WTC11 (cell line): ENCODE measurements at regions not wholly inside any gene's neighbourhood (a gene's known extent, or its start where the extent isn't known, plus 50 kb on each side); places are given as distances from the start of the nearest gene placed in this dataset.
A peak's percentile ranks its signal among the peaks of the same experiment; 100 is the strongest.

Experiments used
- ATAC-seq: fragments of 200-7000 bp; cut with Tn5 transposase; 2 replicates; pipeline ENCODE4 v1.10.0; 2021; ENCODE audit warnings: mild to moderate bottlenecking, moderate library complexity
- CTCF ChIA-PET: fragments of 300-600 bp; sonication (Branson Sonifier 250); formaldehyde crosslinking; loops from one replicate; lab custom pipeline; 2021; ENCODE audit warnings: antibody characterized with exemption; lab: Charles Lee
- POLR2A ChIA-PET: fragments of 350-600 bp; sonication (Branson Sonifier 250); formaldehyde crosslinking; loops from one replicate; lab custom pipeline; 2021; ENCODE audit warnings: antibody characterized with exemption; lab: Charles Lee
- DNase-seq: peaks from one replicate; pipeline ENCODE4 v3.0.0; 2021; ENCODE audit warnings: low spot score
- H3K27ac Mint-ChIP-seq: 2 replicates; pipeline ENCODE4 v1.8.0; 2021; ENCODE audit warnings: mixed read lengths
- H3K27me3 Mint-ChIP-seq: 2 replicates; pipeline ENCODE4 v1.8.0; 2021; ENCODE audit warnings: low read depth, mild to moderate bottlenecking, moderate library complexity, mixed read lengths
- H3K36me3 Mint-ChIP-seq: 2 replicates; pipeline ENCODE4 v1.8.0; 2021; ENCODE audit warnings: mixed read lengths
- H3K4me1 Mint-ChIP-seq: 2 replicates; pipeline ENCODE4 v1.8.0; 2022; ENCODE audit warnings: mixed read lengths
- H3K4me3 Mint-ChIP-seq: 2 replicates; pipeline ENCODE4 v1.8.0; 2021; ENCODE audit warnings: mild to moderate bottlenecking, moderate library complexity, mixed read lengths
- H3K9me3 Mint-ChIP-seq: 2 replicates; pipeline ENCODE4 v1.8.0; 2021; ENCODE audit warnings: mixed read lengths
- ATF3 ChIP-seq: sonication (generic); formaldehyde crosslinking; conservative IDR thresholded peaks from 2 replicates; pipeline ENCODE4 v1.8.1; 2022; ENCODE audit warnings: mild to moderate bottlenecking, missing genetic modification reagents
- CREM ChIP-seq: sonication (generic); formaldehyde crosslinking; IDR thresholded peaks from 2 replicates; pipeline ENCODE4 v1.8.1; 2022; ENCODE audit warnings: mild to moderate bottlenecking, missing genetic modification reagents, moderate library complexity
- ELF4 ChIP-seq: sonication (generic); formaldehyde crosslinking; IDR thresholded peaks from 2 replicates; pipeline ENCODE4 v1.8.1; 2022; ENCODE audit warnings: low read depth, mild to moderate bottlenecking, moderate library complexity, missing genetic modification reagents
- ERG ChIP-seq: fragments of 250-450 bp; sonication (Bioruptor Pico); IDR thresholded peaks from 2 replicates; pipeline ENCODE4 v1.8.0; 2021; ENCODE audit warnings: mild to moderate bottlenecking
- ESRRA ChIP-seq: sonication (generic); formaldehyde crosslinking; IDR thresholded peaks from 2 replicates; pipeline ENCODE4 v1.8.1; 2022; ENCODE audit warnings: mild to moderate bottlenecking, missing genetic modification reagents, borderline replicate concordance
- FOXP1 ChIP-seq: sonication (generic); formaldehyde crosslinking; IDR thresholded peaks from 2 replicates; pipeline ENCODE4 v1.8.0; 2022; ENCODE audit warnings: missing genetic modification reagents, mild to moderate bottlenecking, moderate library complexity, borderline replicate concordance
- JUN ChIP-seq: sonication (generic); formaldehyde crosslinking; IDR thresholded peaks from 2 replicates; pipeline ENCODE4 v1.8.0; 2023; ENCODE audit warnings: mild to moderate bottlenecking, missing genetic modification reagents
- MYBL2 ChIP-seq: sonication (generic); formaldehyde crosslinking; IDR thresholded peaks from 2 replicates; pipeline ENCODE4 v1.8.1; 2023; ENCODE audit warnings: mild to moderate bottlenecking, moderate library complexity, missing genetic modification reagents
- NR1H2 ChIP-seq: sonication (generic); formaldehyde crosslinking; IDR thresholded peaks from 2 replicates; pipeline ENCODE4 v1.9.0; 2021; ENCODE audit warnings: mild to moderate bottlenecking, moderate library complexity, missing genetic modification reagents
- RORB ChIP-seq: fragments of 250-450 bp; sonication (Bioruptor Pico); IDR thresholded peaks from 2 replicates; pipeline ENCODE4 v1.9.0; 2021; ENCODE audit warnings: mild to moderate bottlenecking
- TCF7 ChIP-seq: sonication (generic); formaldehyde crosslinking; IDR thresholded peaks from 2 replicates; pipeline ENCODE4 v1.8.0; 2022; ENCODE audit warnings: mild to moderate bottlenecking, low read depth, missing genetic modification reagents, moderate library complexity
- TEAD4 ChIP-seq: sonication (generic); formaldehyde crosslinking; IDR thresholded peaks from 2 replicates; pipeline ENCODE4 v1.8.0; 2022; ENCODE audit warnings: mild to moderate bottlenecking, missing genetic modification reagents
- TP53 ChIP-seq: sonication (generic); formaldehyde crosslinking; IDR thresholded peaks from 2 replicates; pipeline ENCODE4 v1.8.1; 2023; ENCODE audit warnings: mild to moderate bottlenecking, missing genetic modification reagents
- ZNF219 ChIP-seq: sonication (generic); formaldehyde crosslinking; IDR thresholded peaks from 2 replicates; pipeline ENCODE4 v1.8.0; 2023; ENCODE audit warnings: missing genetic modification reagents, mild to moderate bottlenecking, borderline replicate concordance
- ZNF671 ChIP-seq: fragments of 250-450 bp; sonication (Bioruptor Pico); IDR thresholded peaks from 2 replicates; pipeline ENCODE4 v1.8.0; 2021; ENCODE audit warnings: mild to moderate bottlenecking
- TF ChIP-seq, protein P1 (sequence below): sonication (generic); formaldehyde crosslinking; IDR thresholded peaks from 2 replicates; pipeline ENCODE4 v1.8.1; 2023; ENCODE audit warnings: mild to moderate bottlenecking, missing genetic modification reagents
- TF ChIP-seq, protein P2 (sequence below): sonication (generic); formaldehyde crosslinking; IDR thresholded peaks from 2 replicates; pipeline ENCODE4 v1.8.1; 2023; ENCODE audit warnings: mild to moderate bottlenecking, missing genetic modification reagents, borderline replicate concordance
- TF ChIP-seq, protein P3 (sequence below): sonication (generic); formaldehyde crosslinking; IDR thresholded peaks from 2 replicates; pipeline ENCODE4 v1.8.1; 2023; ENCODE audit warnings: mild to moderate bottlenecking, moderate library complexity, missing genetic modification reagents
- TF ChIP-seq, protein P4 (sequence below): sonication (generic); formaldehyde crosslinking; IDR thresholded peaks from 2 replicates; pipeline ENCODE4 v1.8.1; 2022; ENCODE audit warnings: missing genetic modification reagents, borderline replicate concordance
- TF ChIP-seq, protein P5 (sequence below): fragments of 250-450 bp; sonication (Bioruptor Pico); IDR thresholded peaks from 2 replicates; pipeline ENCODE4 v1.9.0; 2021; ENCODE audit warnings: mild to moderate bottlenecking, borderline replicate concordance

DNA sequence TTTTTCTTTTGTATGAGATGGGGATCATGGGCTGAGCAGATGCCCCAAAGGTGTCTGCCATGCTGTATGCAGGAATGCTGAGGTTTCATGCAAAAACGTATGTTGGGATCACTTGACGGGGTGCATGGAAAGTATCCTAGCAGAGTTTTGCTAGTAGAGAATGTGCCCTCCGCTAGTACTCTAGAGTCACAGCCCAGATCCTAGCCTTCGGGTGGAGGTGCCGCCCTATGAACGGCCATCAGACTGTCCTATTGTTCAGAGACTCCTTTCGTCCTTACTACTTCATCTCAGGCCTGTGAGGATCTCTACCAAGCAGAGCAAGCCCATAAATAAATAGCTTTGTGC is 69.6 kb upstream of the SPATA31E1 start:
- H3K36me3 Mint-ChIP-seq = peaks cover 15% of the 10 kb centered on the region
- peak; percentile 39 for ATAC-seq
- CTCF ChIA-PET = interaction anchor here (0.7 to 3.5 kb wide), 7 partner anchors 20 to 128 kb away, joined by 4 to 22 read pairs (median 7); partner anchors contain the start of genes CTSL and SPATA31E1
- no peak overlapping the region for H3K4me3 Mint-ChIP-seq
- H3K9me3 Mint-ChIP-seq = peaks cover 19% of the 10 kb centered on the region
- TF ChIP-seq TEAD4 (CRISPR knock-in tag) (no peak), RORB (CRISPR knock-in tag) (no peak), TCF7 (CRISPR knock-in tag) (no peak), NR1H2 (CRISPR knock-in tag) (no peak), MYBL2 (no peak), ESRRA (no peak), ATF3 (CRISPR knock-in tag) (no peak)
- TF ChIP-seq, protein P1, sequence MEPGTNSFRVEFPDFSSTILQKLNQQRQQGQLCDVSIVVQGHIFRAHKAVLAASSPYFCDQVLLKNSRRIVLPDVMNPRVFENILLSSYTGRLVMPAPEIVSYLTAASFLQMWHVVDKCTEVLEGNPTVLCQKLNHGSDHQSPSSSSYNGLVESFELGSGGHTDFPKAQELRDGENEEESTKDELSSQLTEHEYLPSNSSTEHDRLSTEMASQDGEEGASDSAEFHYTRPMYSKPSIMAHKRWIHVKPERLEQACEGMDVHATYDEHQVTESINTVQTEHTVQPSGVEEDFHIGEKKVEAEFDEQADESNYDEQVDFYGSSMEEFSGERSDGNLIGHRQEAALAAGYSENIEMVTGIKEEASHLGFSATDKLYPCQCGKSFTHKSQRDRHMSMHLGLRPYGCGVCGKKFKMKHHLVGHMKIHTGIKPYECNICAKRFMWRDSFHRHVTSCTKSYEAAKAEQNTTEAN (CRISPR knock-in tag) = no peak
- TF ChIP-seq, protein P2, sequence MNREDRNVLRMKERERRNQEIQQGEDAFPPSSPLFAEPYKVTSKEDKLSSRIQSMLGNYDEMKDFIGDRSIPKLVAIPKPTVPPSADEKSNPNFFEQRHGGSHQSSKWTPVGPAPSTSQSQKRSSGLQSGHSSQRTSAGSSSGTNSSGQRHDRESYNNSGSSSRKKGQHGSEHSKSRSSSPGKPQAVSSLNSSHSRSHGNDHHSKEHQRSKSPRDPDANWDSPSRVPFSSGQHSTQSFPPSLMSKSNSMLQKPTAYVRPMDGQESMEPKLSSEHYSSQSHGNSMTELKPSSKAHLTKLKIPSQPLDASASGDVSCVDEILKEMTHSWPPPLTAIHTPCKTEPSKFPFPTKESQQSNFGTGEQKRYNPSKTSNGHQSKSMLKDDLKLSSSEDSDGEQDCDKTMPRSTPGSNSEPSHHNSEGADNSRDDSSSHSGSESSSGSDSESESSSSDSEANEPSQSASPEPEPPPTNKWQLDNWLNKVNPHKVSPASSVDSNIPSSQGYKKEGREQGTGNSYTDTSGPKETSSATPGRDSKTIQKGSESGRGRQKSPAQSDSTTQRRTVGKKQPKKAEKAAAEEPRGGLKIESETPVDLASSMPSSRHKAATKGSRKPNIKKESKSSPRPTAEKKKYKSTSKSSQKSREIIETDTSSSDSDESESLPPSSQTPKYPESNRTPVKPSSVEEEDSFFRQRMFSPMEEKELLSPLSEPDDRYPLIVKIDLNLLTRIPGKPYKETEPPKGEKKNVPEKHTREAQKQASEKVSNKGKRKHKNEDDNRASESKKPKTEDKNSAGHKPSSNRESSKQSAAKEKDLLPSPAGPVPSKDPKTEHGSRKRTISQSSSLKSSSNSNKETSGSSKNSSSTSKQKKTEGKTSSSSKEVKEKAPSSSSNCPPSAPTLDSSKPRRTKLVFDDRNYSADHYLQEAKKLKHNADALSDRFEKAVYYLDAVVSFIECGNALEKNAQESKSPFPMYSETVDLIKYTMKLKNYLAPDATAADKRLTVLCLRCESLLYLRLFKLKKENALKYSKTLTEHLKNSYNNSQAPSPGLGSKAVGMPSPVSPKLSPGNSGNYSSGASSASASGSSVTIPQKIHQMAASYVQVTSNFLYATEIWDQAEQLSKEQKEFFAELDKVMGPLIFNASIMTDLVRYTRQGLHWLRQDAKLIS (CRISPR knock-in tag) = no peak
- TF ChIP-seq, protein P3, sequence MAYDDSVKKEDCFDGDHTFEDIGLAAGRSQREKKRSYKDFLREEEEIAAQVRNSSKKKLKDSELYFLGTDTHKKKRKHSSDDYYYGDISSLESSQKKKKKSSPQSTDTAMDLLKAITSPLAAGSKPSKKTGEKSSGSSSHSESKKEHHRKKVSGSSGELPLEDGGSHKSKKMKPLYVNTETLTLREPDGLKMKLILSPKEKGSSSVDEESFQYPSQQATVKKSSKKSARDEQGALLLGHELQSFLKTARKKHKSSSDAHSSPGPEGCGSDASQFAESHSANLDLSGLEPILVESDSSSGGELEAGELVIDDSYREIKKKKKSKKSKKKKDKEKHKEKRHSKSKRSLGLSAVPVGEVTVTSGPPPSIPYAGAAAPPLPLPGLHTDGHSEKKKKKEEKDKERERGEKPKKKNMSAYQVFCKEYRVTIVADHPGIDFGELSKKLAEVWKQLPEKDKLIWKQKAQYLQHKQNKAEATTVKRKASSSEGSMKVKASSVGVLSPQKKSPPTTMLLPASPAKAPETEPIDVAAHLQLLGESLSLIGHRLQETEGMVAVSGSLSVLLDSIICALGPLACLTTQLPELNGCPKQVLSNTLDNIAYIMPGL (CRISPR knock-in tag) = no peak
- TF ChIP-seq, protein P4, sequence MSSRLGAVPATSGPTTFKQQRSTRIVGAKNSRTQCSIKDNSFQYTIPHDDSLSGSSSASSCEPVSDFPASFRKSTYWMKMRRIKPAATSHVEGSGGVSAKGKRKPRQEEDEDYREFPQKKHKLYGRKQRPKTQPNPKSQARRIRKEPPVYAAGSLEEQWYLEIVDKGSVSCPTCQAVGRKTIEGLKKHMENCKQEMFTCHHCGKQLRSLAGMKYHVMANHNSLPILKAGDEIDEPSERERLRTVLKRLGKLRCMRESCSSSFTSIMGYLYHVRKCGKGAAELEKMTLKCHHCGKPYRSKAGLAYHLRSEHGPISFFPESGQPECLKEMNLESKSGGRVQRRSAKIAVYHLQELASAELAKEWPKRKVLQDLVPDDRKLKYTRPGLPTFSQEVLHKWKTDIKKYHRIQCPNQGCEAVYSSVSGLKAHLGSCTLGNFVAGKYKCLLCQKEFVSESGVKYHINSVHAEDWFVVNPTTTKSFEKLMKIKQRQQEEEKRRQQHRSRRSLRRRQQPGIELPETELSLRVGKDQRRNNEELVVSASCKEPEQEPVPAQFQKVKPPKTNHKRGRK (CRISPR knock-in tag) = no peak
- H3K27ac Mint-ChIP-seq = no peak overlapping the region
- H3K27me3 Mint-ChIP-seq = peaks cover 12% of the 10 kb centered on the region
- POLR2A ChIA-PET = no interaction called here
- no peak for DNase-seq
- H3K4me1 Mint-ChIP-seq = no peaks in the 10 kb centered on the region

DNA sequence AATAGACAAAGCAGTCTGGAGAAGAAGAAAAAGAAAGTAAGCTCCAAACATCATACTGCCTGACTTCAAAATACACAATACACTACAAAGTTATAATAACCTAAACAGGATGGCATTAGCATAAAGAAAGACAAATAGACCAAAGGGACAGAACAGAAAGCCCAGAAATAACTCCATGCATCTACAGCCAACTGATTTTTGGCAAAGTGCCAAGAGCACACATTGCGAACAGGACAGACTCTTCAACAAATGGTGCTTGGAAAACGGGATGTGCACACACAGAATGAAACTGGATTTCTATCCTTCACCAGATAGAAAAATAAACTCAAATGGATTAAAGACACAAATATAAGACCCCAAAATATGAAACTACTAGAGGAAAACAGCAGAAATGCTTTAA is 66.6 kb upstream of the SPATA31E1 start:
- H3K4me3 Mint-ChIP-seq = no peak overlapping the region
- H3K36me3 Mint-ChIP-seq = no peaks in the 10 kb centered on the region
- ChIA-PET CTCF (interaction anchor here (1.0 to 2.0 kb wide), 3 partner anchors 68 to 131 kb away, joined by 3 to 5 read pairs (median 4); partner anchors contain the start of gene CTSL), POLR2A (no interaction called here)
- no peaks in the 10 kb centered on the region; the same call in 1 of the 2 replicates for H3K27me3 Mint-ChIP-seq
- no peaks in the 10 kb centered on the region for H3K4me1 Mint-ChIP-seq
- no peaks in the 10 kb centered on the region for H3K9me3 Mint-ChIP-seq
- ATAC-seq (no peak), DNase-seq (no peak)
- no peak overlapping the region for H3K27ac Mint-ChIP-seq
- TF ChIP-seq, protein P5, sequence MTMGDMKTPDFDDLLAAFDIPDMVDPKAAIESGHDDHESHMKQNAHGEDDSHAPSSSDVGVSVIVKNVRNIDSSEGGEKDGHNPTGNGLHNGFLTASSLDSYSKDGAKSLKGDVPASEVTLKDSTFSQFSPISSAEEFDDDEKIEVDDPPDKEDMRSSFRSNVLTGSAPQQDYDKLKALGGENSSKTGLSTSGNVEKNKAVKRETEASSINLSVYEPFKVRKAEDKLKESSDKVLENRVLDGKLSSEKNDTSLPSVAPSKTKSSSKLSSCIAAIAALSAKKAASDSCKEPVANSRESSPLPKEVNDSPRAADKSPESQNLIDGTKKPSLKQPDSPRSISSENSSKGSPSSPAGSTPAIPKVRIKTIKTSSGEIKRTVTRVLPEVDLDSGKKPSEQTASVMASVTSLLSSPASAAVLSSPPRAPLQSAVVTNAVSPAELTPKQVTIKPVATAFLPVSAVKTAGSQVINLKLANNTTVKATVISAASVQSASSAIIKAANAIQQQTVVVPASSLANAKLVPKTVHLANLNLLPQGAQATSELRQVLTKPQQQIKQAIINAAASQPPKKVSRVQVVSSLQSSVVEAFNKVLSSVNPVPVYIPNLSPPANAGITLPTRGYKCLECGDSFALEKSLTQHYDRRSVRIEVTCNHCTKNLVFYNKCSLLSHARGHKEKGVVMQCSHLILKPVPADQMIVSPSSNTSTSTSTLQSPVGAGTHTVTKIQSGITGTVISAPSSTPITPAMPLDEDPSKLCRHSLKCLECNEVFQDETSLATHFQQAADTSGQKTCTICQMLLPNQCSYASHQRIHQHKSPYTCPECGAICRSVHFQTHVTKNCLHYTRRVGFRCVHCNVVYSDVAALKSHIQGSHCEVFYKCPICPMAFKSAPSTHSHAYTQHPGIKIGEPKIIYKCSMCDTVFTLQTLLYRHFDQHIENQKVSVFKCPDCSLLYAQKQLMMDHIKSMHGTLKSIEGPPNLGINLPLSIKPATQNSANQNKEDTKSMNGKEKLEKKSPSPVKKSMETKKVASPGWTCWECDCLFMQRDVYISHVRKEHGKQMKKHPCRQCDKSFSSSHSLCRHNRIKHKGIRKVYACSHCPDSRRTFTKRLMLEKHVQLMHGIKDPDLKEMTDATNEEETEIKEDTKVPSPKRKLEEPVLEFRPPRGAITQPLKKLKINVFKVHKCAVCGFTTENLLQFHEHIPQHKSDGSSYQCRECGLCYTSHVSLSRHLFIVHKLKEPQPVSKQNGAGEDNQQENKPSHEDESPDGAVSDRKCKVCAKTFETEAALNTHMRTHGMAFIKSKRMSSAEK (CRISPR knock-in tag) = no peak
- TF ChIP-seq ZNF219 (CRISPR knock-in tag) = no peak
- TF ChIP-seq ZNF671 (CRISPR knock-in tag) = no peak
- TF ChIP-seq JUN (CRISPR knock-in tag) = no peak
- TF ChIP-seq FOXP1 (CRISPR knock-in tag) = no peak
- no peak for TF ChIP-seq CREM
- no peak for TF ChIP-seq ELF4 (CRISPR knock-in tag)
- TF ChIP-seq MYBL2 = no peak
- no peak for TF ChIP-seq ERG (CRISPR knock-in tag)
- no peak for TF ChIP-seq TP53 (CRISPR knock-in tag)
